ENCODE measurements at regions not wholly inside any gene's neighbourhood (a gene's known extent, or its start where the extent isn't known, plus 50 kb on each side); places are given as distances from the start of the nearest gene placed in this dataset.

DNA sequence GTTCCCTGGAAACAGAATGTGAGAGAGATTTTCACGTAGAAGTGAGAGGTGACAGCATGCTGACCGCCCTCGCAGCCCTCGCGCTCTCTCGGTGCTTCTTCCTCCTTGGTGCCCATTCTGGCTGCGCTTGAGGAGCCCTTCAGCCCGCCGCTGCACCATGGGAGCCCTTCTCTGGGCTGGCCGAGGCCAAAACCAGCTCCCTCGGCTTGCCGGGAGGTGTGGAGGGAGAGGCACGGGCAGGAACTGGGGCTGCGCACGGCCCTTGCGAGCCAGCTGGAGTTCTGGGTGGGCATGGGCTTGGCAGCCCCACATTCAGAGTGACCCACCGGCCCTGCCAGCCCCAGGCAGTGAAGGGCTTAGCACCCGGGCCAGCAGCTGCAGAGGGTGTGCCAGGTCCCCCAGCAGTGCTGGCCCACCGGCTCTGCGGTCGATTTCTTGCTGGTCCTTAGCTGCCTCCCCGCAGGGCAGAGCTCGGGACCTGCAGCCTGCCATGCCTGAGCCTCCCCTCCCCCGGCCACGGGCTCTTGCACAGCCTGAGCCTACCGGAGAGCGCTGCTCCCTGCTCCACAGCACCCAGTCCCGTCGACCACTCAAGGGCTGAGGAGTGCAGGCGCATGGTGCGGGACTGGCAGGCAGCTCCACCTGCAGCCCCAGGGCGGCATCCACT lies 888.7 kb upstream of the ZWINT start:
- intact Hi-C loops (cut with DNase I) = no loop called here
- H3K4me1 ChIP-seq (ENCODE audit: control insufficient read depth in 2 of 3, insufficient read depth in 2 of 3, low read depth in 1 of 3, low read length in 3 of 3) = no peaks in the 10 kb centered on the region
- H3K9ac ChIP-seq (ENCODE audit: low read length in 3 of 3) = no peak overlapping the region
- H3K27ac ChIP-seq (ENCODE audit: low read depth in 2 of 2, low read length in 2 of 2) = no peak overlapping the region
- no peak overlapping the region for H3K4me3 ChIP-seq (ENCODE audit: low read length in 3 of 3)
- H3K36me3 ChIP-seq (ENCODE audit: control insufficient read depth in 2 of 3, insufficient read depth in 3 of 3, low read length in 3 of 3) = no peaks in the 10 kb centered on the region
- no peak for FAIRE-seq
- no peaks in the 10 kb centered on the region for H3K27me3 ChIP-seq (ENCODE audit: control insufficient read depth, insufficient read depth, low read length)
- H3K9me3 ChIP-seq (ENCODE audit: control insufficient read depth in 2 of 3, insufficient read depth in 1 of 3, low read length in 3 of 3) = no peaks in the 10 kb centered on the region
- DNase-seq = peak in 1 of 5 donors; percentile 64
- TF ChIP-seq, protein P1, sequence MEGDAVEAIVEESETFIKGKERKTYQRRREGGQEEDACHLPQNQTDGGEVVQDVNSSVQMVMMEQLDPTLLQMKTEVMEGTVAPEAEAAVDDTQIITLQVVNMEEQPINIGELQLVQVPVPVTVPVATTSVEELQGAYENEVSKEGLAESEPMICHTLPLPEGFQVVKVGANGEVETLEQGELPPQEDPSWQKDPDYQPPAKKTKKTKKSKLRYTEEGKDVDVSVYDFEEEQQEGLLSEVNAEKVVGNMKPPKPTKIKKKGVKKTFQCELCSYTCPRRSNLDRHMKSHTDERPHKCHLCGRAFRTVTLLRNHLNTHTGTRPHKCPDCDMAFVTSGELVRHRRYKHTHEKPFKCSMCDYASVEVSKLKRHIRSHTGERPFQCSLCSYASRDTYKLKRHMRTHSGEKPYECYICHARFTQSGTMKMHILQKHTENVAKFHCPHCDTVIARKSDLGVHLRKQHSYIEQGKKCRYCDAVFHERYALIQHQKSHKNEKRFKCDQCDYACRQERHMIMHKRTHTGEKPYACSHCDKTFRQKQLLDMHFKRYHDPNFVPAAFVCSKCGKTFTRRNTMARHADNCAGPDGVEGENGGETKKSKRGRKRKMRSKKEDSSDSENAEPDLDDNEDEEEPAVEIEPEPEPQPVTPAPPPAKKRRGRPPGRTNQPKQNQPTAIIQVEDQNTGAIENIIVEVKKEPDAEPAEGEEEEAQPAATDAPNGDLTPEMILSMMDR (IDR thresholded peaks at IDR 0.05; ENCODE audit: borderline replicate concordance, extremely low read depth, insufficient read depth) = no peak

- H3K27ac ChIP-seq (ENCODE audit: low read depth in 2 of 2, low read length in 2 of 2) = no peak overlapping the region
- no peaks in the 10 kb centered on the region for H3K27me3 ChIP-seq (ENCODE audit: control insufficient read depth, insufficient read depth, low read length)
- FAIRE-seq (no peak), DNase-seq (no peak)
- H3K36me3 ChIP-seq (ENCODE audit: control insufficient read depth in 2 of 3, insufficient read depth in 3 of 3, low read length in 3 of 3) = no peaks in the 10 kb centered on the region
- intact Hi-C loops (cut with DNase I) = no loop called here
- no peak overlapping the region for H3K4me3 ChIP-seq (ENCODE audit: low read length in 3 of 3)
- TF ChIP-seq, protein P1 (IDR thresholded peaks at IDR 0.05; ENCODE audit: borderline replicate concordance, extremely low read depth, insufficient read depth) = no peak
- H3K9me3 ChIP-seq (ENCODE audit: control insufficient read depth in 2 of 3, insufficient read depth in 1 of 3, low read length in 3 of 3) = no peaks in the 10 kb centered on the region
- H3K4me1 ChIP-seq (ENCODE audit: control insufficient read depth in 2 of 3, insufficient read depth in 2 of 3, low read depth in 1 of 3, low read length in 3 of 3) = no peaks in the 10 kb centered on the region
- H3K9ac ChIP-seq (ENCODE audit: low read length in 3 of 3) = no peak overlapping the region
These were observed 886.2 kb upstream of the ZWINT start for GRCh38 chr10:57247271-57247670.

GRCh38 chr10:57225920-57226319 lies 864.9 kb upstream of the ZWINT start:
- intact Hi-C loops (cut with DNase I) = no loop called here
- FAIRE-seq (no peak), DNase-seq (no peak)
- no peak overlapping the region for H3K9ac ChIP-seq (ENCODE audit: low read length in 3 of 3)
- H3K4me3 ChIP-seq (ENCODE audit: low read length in 3 of 3) = no peak overlapping the region
- H3K9me3 ChIP-seq (ENCODE audit: control insufficient read depth in 2 of 3, insufficient read depth in 1 of 3, low read length in 3 of 3) = peaks cover 0 to 1% (median 0%) of the 10 kb centered on the region in 3 donors
- no peaks in the 10 kb centered on the region for H3K36me3 ChIP-seq (ENCODE audit: control insufficient read depth in 2 of 3, insufficient read depth in 3 of 3, low read length in 3 of 3)
- TF ChIP-seq, protein P1 (IDR thresholded peaks at IDR 0.05; ENCODE audit: borderline replicate concordance, extremely low read depth, insufficient read depth) = no peak
- H3K4me1 ChIP-seq (ENCODE audit: control insufficient read depth in 2 of 3, insufficient read depth in 2 of 3, low read depth in 1 of 3, low read length in 3 of 3) = no peaks in the 10 kb centered on the region
- no peaks in the 10 kb centered on the region for H3K27me3 ChIP-seq (ENCODE audit: control insufficient read depth, insufficient read depth, low read length)
- no peak overlapping the region for H3K27ac ChIP-seq (ENCODE audit: low read depth in 2 of 2, low read length in 2 of 2)

GRCh38 chr10:57224811-57225210 lies 863.8 kb upstream of the ZWINT start:
- Histone ChIP-seq H3K27me3 (ENCODE audit: control insufficient read depth, insufficient read depth, low read length) (no peaks in the 10 kb centered on the region), H3K9ac (ENCODE audit: low read length in 3 of 3) (no peak overlapping the region), H3K9me3 (ENCODE audit: control insufficient read depth in 2 of 3, insufficient read depth in 1 of 3, low read length in 3 of 3) (no peaks in the 10 kb centered on the region), H3K27ac (ENCODE audit: low read depth in 2 of 2, low read length in 2 of 2) (no peak overlapping the region), H3K36me3 (ENCODE audit: control insufficient read depth in 2 of 3, insufficient read depth in 3 of 3, low read length in 3 of 3) (no peaks in the 10 kb centered on the region), H3K4me1 (ENCODE audit: control insufficient read depth in 2 of 3, insufficient read depth in 2 of 3, low read depth in 1 of 3, low read length in 3 of 3) (no peaks in the 10 kb centered on the region), H3K4me3 (ENCODE audit: low read length in 3 of 3) (no peak overlapping the region)
- TF ChIP-seq, protein P1 (IDR thresholded peaks at IDR 0.05; ENCODE audit: borderline replicate concordance, extremely low read depth, insufficient read depth) = no peak
- intact Hi-C loops (cut with DNase I) = no loop called here
- no peak for DNase-seq
- FAIRE-seq = no peak

Data from kidney (tissue), 13 donors.